ENCODE measurements at regions not wholly inside any gene's neighbourhood (a gene's known extent, or its start where the extent isn't known, plus 50 kb on each side); places are given as distances from the start of the nearest gene placed in this dataset.

GRCh38 chr6:19416811-19417210 lies 420.4 kb upstream of the ID4 start:
- TF ChIP-seq EP300 (IDR thresholded peaks at IDR 0.05; ENCODE audit: borderline replicate concordance) (no peak), EGR1 (IDR thresholded peaks at IDR 0.05) (no peak), TAF1 (IDR thresholded peaks at IDR 0.05; ENCODE audit: low read depth) (no peak), RAD21 (IDR thresholded peaks at IDR 0.05; ENCODE audit: low read depth) (no peak), FOXM1 (IDR thresholded peaks at IDR 0.05; ENCODE audit: borderline replicate concordance, low read depth) (no peak), REST (IDR thresholded peaks at IDR 0.05; ENCODE audit: low read depth) (no peak), MAX (IDR thresholded peaks at IDR 0.05) (no peak), CREB1 (IDR thresholded peaks at IDR 0.05; ENCODE audit: low read depth) (no peak), CEBPB (IDR thresholded peaks at IDR 0.05) (no peak), TEAD4 (IDR thresholded peaks at IDR 0.05) (no peak), TCF12 (IDR thresholded peaks at IDR 0.05; ENCODE audit: low read depth) (no peak)
